Osteocyte (in vitro differentiated cells): ENCODE measurements at regions not wholly inside any gene's neighbourhood (a gene's known extent, or its start where the extent isn't known, plus 50 kb on each side); places are given as distances from the start of the nearest gene placed in this dataset.
A peak's percentile ranks its signal among the peaks of the same experiment; 100 is the strongest.

Experiments used
- DNase-seq: peaks from one replicate; pipeline ENCODE4 v3.0.0; 2021; ENCODE audit warnings: mixed read lengths; ENCODE audit not compliant: unreplicated experiment; ENCODE audit errors: extremely low spot score
- H3K27ac Mint-ChIP-seq: one replicate; pipeline ENCODE4 v1.8.0; 2021; ENCODE audit warnings: mild to moderate bottlenecking, mixed read lengths; ENCODE audit not compliant: unreplicated experiment
- H3K27me3 Mint-ChIP-seq: one replicate; pipeline ENCODE4 v1.8.0; 2021; ENCODE audit warnings: mixed read lengths; ENCODE audit not compliant: unreplicated experiment
- H3K36me3 Mint-ChIP-seq: one replicate; pipeline ENCODE4 v1.8.0; 2021; ENCODE audit warnings: mixed read lengths; ENCODE audit not compliant: unreplicated experiment
- H3K4me1 Mint-ChIP-seq: one replicate; pipeline ENCODE4 v1.8.0; 2021; ENCODE audit warnings: mixed read lengths; ENCODE audit not compliant: unreplicated experiment
- H3K4me3 Mint-ChIP-seq: one replicate; pipeline ENCODE4 v1.8.0; 2021; ENCODE audit warnings: mild to moderate bottlenecking, moderate library complexity, mixed read lengths; ENCODE audit not compliant: unreplicated experiment
- H3K9me3 Mint-ChIP-seq: one replicate; pipeline ENCODE4 v1.8.0; 2021; ENCODE audit warnings: mixed read lengths; ENCODE audit not compliant: unreplicated experiment
- TF ChIP-seq, protein P1 (sequence below): fragments of 200-600 bp; sonication (generic); IDR thresholded peaks from 2 replicates; pipeline ENCODE4 v1.5.0; 2021; ENCODE audit warnings: antibody characterized with exemption, mild to moderate bottlenecking, moderate library complexity

DNA sequence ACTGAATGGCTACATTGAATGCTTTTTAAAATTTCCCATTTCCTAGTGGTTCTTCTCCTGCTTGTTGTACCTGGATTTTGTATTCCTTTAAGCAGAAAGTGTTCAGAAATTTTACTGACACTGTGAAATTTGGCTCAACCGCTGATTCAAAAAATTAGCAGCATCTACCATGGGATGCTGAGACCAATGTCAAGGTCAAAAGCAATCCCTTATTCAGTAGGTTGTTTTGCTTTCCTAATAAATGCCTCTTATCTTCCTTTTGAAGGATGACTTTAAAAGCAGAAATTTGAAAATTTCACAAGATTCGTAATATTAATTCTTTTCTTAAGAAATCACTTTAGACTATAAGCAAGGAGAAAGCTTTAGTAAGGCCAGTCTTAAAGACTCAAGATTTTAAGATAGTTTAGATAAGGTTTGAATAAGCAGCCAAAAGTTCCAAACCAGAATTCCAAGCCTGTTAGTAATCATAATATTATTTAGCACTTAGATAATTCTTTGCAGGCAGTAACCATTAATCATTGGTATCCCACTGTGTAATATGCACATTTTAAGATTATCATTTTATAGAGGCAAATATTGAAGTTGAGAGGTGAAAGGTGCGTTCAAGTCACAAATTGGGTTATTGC, 508.8 kb downstream of the ANKRD50 start:
- Mint-ChIP-seq H3K9me3 (no peaks in the 10 kb centered on the region), H3K4me3 (no peak overlapping the region), H3K36me3 (no peaks in the 10 kb centered on the region), H3K27me3 (no peaks in the 10 kb centered on the region), H3K27ac (peak overlapping the region; percentile 34), H3K4me1 (peaks cover 62% of the 10 kb centered on the region)
- TF ChIP-seq, protein P1, sequence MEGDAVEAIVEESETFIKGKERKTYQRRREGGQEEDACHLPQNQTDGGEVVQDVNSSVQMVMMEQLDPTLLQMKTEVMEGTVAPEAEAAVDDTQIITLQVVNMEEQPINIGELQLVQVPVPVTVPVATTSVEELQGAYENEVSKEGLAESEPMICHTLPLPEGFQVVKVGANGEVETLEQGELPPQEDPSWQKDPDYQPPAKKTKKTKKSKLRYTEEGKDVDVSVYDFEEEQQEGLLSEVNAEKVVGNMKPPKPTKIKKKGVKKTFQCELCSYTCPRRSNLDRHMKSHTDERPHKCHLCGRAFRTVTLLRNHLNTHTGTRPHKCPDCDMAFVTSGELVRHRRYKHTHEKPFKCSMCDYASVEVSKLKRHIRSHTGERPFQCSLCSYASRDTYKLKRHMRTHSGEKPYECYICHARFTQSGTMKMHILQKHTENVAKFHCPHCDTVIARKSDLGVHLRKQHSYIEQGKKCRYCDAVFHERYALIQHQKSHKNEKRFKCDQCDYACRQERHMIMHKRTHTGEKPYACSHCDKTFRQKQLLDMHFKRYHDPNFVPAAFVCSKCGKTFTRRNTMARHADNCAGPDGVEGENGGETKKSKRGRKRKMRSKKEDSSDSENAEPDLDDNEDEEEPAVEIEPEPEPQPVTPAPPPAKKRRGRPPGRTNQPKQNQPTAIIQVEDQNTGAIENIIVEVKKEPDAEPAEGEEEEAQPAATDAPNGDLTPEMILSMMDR = no peak
- no peak for DNase-seq

DNA sequence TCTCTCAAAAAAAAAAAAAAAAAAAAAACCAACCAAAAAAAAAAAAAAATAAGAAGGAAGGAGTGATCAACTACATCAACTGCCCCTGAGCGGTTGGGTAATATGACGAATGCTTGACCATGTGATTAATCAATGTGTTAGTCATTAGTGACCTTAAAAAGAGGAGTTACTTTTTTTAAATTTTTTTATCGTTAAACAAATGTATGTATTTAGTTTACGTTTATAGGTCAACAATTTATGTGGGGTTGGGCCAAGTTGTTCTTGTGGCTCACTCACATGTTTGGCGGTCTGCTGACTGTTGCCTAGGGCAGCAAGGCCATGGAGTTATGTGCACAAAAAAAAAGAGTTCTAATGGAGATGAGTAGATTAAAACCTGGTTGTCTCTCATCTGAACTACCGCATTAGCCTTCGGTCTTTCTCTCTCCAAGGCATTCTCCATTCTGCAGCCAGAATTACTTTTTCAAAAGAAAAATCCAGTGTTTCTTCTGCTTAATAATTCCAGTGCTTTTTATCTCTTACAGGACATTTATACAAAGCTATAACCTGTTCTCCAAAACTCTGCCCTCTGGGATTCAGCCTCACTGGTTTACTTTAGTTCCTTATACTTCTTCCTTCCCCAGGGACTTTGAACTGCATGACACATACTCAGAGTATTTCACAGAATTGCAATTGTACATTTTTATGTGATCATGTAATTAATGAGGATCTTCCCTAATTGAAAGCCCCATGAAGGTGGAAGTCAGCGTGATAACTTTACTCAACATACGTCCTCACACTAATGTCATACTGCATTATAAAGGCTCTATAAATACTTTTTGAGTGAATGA, 505.5 kb downstream of the ANKRD50 start:
- Mint-ChIP-seq H3K27me3 (no peaks in the 10 kb centered on the region), H3K4me3 (no peak overlapping the region), H3K27ac (no peak overlapping the region), H3K9me3 (no peaks in the 10 kb centered on the region), H3K4me1 (peaks cover 45% of the 10 kb centered on the region), H3K36me3 (no peaks in the 10 kb centered on the region)
- TF ChIP-seq, protein P1 = no peak
- DNase-seq = no peak

- H3K27ac Mint-ChIP-seq = no peak overlapping the region
- H3K36me3 Mint-ChIP-seq = no peaks in the 10 kb centered on the region
- H3K27me3 Mint-ChIP-seq = no peaks in the 10 kb centered on the region
- TF ChIP-seq, protein P1 = no peak
- H3K4me1 Mint-ChIP-seq = peaks cover 37% of the 10 kb centered on the region
- no peak overlapping the region for H3K4me3 Mint-ChIP-seq
- no peak for DNase-seq
- H3K9me3 Mint-ChIP-seq = peaks cover under 1% of the 10 kb centered on the region
These were observed 503.3 kb downstream of the ANKRD50 start for GRCh38 chr4:124209211-124209610.

- no peaks in the 10 kb centered on the region for H3K27me3 Mint-ChIP-seq
- DNase-seq = no peak
- peaks cover 33% of the 10 kb centered on the region for H3K4me1 Mint-ChIP-seq
- H3K9me3 Mint-ChIP-seq = peaks cover 4% of the 10 kb centered on the region
- H3K4me3 Mint-ChIP-seq = no peak overlapping the region
- TF ChIP-seq, protein P1 = no peak
- H3K27ac Mint-ChIP-seq = no peak overlapping the region
- no peaks in the 10 kb centered on the region for H3K36me3 Mint-ChIP-seq
These were observed 502.9 kb downstream of the ANKRD50 start for GRCh38 chr4:124209626-124210025.

DNA sequence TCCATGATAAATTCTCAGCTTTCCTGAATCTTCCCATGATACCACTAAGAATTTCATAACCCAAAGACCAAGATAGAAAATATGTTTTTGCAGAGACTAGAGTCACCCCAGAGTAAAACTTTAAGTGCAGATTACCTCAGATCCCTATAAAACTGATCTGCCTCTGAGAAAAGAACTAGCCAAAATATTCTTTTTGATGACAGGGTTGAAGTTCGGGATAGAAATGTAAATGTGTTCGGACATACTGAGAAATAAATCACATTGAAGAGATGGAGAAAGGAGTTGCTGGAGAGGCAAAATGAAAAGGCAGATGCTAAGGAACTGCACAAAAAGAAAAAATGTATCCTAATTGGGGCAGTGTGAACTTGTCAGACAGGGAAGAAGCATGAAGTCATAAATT, 501.8 kb downstream of the ANKRD50 start:
- H3K9me3 Mint-ChIP-seq = peaks cover 4% of the 10 kb centered on the region
- TF ChIP-seq, protein P1 = no peak
- no peaks in the 10 kb centered on the region for H3K36me3 Mint-ChIP-seq
- no peak overlapping the region for H3K4me3 Mint-ChIP-seq
- DNase-seq = no peak
- no peak overlapping the region for H3K27ac Mint-ChIP-seq
- peaks cover 28% of the 10 kb centered on the region for H3K4me1 Mint-ChIP-seq
- no peaks in the 10 kb centered on the region for H3K27me3 Mint-ChIP-seq
